SK-N-SH treated with all-trans-retinoic acid at 6 μM for 48 hours (cell line): ENCODE measurements at regions not wholly inside any gene's neighbourhood (a gene's known extent, or its start where the extent isn't known, plus 50 kb on each side); places are given as distances from the start of the nearest gene placed in this dataset.

Experiments
- PPARA ChIP-seq: fragments of 250-450 bp; sonication (Bioruptor Pico); IDR thresholded peaks from 2 replicates; pipeline ENCODE4 v1.5.0; 2020; ENCODE audit warnings: mild to moderate bottlenecking, borderline replicate concordance
- ZFP3 ChIP-seq: fragments of 250-450 bp; sonication (Bioruptor Pico); IDR thresholded peaks from 2 replicates; pipeline ENCODE4 v1.5.0; 2020; ENCODE audit warnings: mild to moderate bottlenecking, moderate library complexity

DNA sequence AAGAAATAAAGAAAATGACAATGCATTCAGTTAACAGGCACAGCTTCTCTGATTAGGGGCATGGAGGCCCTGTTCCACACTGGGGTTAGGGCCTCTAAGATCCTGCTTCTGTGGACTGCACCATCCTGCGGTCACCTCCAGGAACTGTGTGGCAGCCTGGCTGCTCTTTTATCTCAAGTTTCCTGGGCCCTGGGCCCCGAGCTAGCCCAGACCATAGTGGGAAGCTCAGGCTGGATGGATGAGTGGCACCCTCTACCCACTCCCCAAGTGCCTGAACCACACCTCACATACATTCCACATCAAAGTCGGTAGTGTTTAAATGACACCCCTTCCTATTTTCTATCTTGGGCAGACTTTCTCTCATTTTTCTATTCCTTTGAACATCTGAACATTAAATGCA is 461.5 kb upstream of the MKI67 start:
- no peak for TF ChIP-seq ZFP3 (CRISPR knock-in tag)
- TF ChIP-seq PPARA (CRISPR knock-in tag): no peak
